ENCODE measurements at regions not wholly inside any gene's neighbourhood (a gene's known extent, or its start where the extent isn't known, plus 50 kb on each side); places are given as distances from the start of the nearest gene placed in this dataset.

DNA sequence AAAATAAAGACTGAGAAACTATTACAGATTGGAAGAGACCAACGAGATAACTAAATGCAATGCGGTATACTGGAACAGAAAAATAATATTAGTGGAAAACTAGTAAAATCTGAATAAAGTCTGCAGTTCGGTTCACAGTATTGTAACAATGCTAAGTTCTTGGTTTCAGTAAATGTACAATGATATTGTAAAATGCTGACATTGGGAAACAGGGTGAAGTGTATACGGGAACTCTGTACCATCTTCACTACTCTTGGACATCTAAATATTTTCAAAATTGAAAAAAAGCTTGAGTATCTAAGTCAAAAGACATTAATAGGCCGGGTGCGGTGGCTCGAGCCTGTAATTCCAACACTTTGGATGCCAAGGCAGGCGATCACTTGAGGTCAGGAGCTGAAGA, 120.9 kb upstream of the KCNMB2 start:
- ChIA-PET POLR2A (no interaction called here), CTCF (no interaction called here)
- peaks cover 0 to 30% of the 10 kb centered on the region in 2 donors for H3K27me3 Mint-ChIP-seq
- H3K27ac Mint-ChIP-seq = no peak overlapping the region
- no peaks in the 10 kb centered on the region for H3K4me1 ChIP-seq (ENCODE audit: insufficient read depth, low read length)
- no peak overlapping the region for H3K4me3 Mint-ChIP-seq
- H3K9me3 ChIP-seq (ENCODE audit: low read length) = no peaks in the 10 kb centered on the region
- H3K9me3 Mint-ChIP-seq = no peaks in the 10 kb centered on the region
- DNase-seq = no peak
- H3K27ac ChIP-seq (ENCODE audit: low read depth, low read length) = no peak overlapping the region
- no peaks in the 10 kb centered on the region for H3K27me3 ChIP-seq (ENCODE audit: insufficient read depth, low read length, poor library complexity, severe bottlenecking)
- no peaks in the 10 kb centered on the region for H3K36me3 Mint-ChIP-seq
- no peaks in the 10 kb centered on the region for H3K4me1 Mint-ChIP-seq
- no peak overlapping the region for H3K4me3 ChIP-seq (ENCODE audit: low read length)
- H3K36me3 ChIP-seq (ENCODE audit: insufficient read depth, low read length) = no peaks in the 10 kb centered on the region

DNA sequence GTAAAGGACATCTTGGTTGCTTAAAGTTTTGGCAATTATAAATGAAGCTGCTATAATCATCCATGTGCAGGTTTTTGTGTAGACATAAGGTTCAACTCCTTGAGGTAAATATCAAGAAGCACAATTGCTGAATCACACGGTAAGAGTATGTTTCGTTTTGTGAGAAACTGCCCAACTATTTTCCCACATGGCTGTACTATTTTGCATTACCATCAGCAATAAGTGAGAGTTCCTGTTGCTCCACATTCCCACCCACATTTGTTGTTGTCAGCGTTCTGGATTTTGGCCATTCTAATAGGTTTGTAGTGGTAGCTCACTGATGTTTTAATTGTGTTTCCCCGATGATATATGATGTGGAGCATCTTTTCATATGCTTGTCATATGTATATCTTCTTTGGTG, 118.5 kb upstream of the KCNMB2 start:
- POLR2A ChIA-PET = no interaction called here
- H3K27ac ChIP-seq (ENCODE audit: low read depth, low read length) = no peak overlapping the region
- no peaks in the 10 kb centered on the region for H3K27me3 ChIP-seq (ENCODE audit: insufficient read depth, low read length, poor library complexity, severe bottlenecking)
- no peaks in the 10 kb centered on the region for H3K9me3 ChIP-seq (ENCODE audit: low read length)
- no peaks in the 10 kb centered on the region for H3K4me1 ChIP-seq (ENCODE audit: insufficient read depth, low read length)
- H3K27ac Mint-ChIP-seq = no peak overlapping the region
- no peaks in the 10 kb centered on the region for H3K36me3 ChIP-seq (ENCODE audit: insufficient read depth, low read length)
- no peaks in the 10 kb centered on the region for H3K9me3 Mint-ChIP-seq
- H3K4me3 ChIP-seq (ENCODE audit: low read length) = no peak overlapping the region
- CTCF ChIA-PET = no interaction called here
- no peaks in the 10 kb centered on the region for H3K4me1 Mint-ChIP-seq
- no peak for DNase-seq
- H3K36me3 Mint-ChIP-seq = no peaks in the 10 kb centered on the region
- peaks cover 0 to 13% of the 10 kb centered on the region in 2 donors for H3K27me3 Mint-ChIP-seq
- H3K4me3 Mint-ChIP-seq = no peak overlapping the region

DNA sequence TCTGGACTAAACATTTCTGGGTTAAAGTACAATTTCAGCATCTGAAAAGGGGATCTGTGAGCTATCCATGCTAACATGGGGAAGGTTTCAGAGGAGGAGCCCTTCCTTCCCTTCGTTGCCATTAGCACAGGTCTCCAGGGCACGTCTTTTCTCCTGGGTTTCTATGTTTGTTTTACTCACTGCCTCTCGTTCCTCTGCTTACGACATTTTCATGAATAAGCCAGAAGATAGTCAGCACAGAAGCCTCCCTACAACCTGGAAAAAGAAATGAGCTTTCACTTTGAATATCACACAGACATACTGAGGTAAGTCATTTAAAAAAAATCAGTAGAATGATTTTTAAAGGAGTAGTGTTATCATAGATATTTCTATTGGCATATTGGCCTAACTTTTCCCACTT, 117.2 kb upstream of the KCNMB2 start:
- POLR2A ChIA-PET = no interaction called here
- no peak for DNase-seq
- no peak overlapping the region for H3K4me3 ChIP-seq (ENCODE audit: low read length)
- H3K9me3 ChIP-seq (ENCODE audit: low read length) = no peaks in the 10 kb centered on the region
- no peaks in the 10 kb centered on the region for H3K36me3 Mint-ChIP-seq
- no peaks in the 10 kb centered on the region for H3K4me1 ChIP-seq (ENCODE audit: insufficient read depth, low read length)
- no peak overlapping the region for H3K27ac ChIP-seq (ENCODE audit: low read depth, low read length)
- no peaks in the 10 kb centered on the region for H3K27me3 ChIP-seq (ENCODE audit: insufficient read depth, low read length, poor library complexity, severe bottlenecking)
- H3K4me3 Mint-ChIP-seq = no peak overlapping the region
- H3K27me3 Mint-ChIP-seq = no peaks in the 10 kb centered on the region
- no peaks in the 10 kb centered on the region for H3K4me1 Mint-ChIP-seq
- no peak overlapping the region for H3K27ac Mint-ChIP-seq
- CTCF ChIA-PET = no interaction called here
- no peaks in the 10 kb centered on the region for H3K36me3 ChIP-seq (ENCODE audit: insufficient read depth, low read length)
- no peaks in the 10 kb centered on the region for H3K9me3 Mint-ChIP-seq

DNA sequence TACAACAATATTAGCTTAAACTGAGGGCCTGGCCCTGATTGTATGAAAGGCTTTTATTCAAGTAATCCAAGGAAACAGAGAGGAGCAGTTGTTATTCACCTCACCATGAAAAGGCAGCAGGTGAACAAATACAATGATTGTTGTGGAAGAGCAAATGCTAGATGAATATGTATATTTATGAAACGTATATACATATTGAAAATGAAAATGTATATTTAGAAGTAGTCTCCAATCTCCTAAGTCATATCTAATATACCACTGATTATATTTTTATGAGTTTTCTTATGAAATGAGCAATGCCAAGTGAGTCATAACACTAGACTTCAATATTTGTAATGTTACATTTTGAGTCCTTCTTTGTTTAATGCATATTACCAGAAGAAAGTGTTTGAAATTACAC, 116.2 kb upstream of the KCNMB2 start:
- H3K36me3 Mint-ChIP-seq = no peaks in the 10 kb centered on the region
- no peaks in the 10 kb centered on the region for H3K9me3 ChIP-seq (ENCODE audit: low read length)
- H3K4me1 Mint-ChIP-seq = no peaks in the 10 kb centered on the region
- CTCF ChIA-PET = no interaction called here
- no peaks in the 10 kb centered on the region for H3K36me3 ChIP-seq (ENCODE audit: insufficient read depth, low read length)
- DNase-seq = no peak
- no peak overlapping the region for H3K4me3 ChIP-seq (ENCODE audit: low read length)
- no peak overlapping the region for H3K4me3 Mint-ChIP-seq
- no peaks in the 10 kb centered on the region for H3K4me1 ChIP-seq (ENCODE audit: insufficient read depth, low read length)
- POLR2A ChIA-PET = no interaction called here
- H3K27ac Mint-ChIP-seq = no peak overlapping the region
- H3K27ac ChIP-seq (ENCODE audit: low read depth, low read length) = no peak overlapping the region
- H3K27me3 Mint-ChIP-seq = no peaks in the 10 kb centered on the region
- no peaks in the 10 kb centered on the region for H3K27me3 ChIP-seq (ENCODE audit: insufficient read depth, low read length, poor library complexity, severe bottlenecking)
- H3K9me3 Mint-ChIP-seq = no peaks in the 10 kb centered on the region

DNA sequence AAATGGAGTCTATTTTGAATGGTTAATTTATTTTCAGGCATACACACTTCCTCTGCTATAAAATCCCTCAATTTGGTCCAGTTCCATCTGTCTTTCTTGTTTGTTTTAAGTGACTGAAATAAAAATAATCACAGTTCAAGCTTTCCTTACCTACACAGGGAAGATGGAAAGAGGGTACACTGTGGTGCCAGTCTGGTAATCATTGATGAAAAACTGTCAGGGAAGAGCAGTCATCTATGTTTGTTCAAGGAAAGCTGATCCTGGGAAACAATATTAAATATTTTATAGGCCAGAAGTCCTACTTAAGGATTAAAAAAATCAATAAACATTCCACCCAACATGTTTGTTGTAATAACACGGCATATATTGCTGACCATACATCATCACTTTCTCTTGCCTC, 115.2 kb upstream of the KCNMB2 start:
- no peak for DNase-seq
- no peaks in the 10 kb centered on the region for H3K4me1 ChIP-seq (ENCODE audit: insufficient read depth, low read length)
- Mint-ChIP-seq H3K4me1 (no peaks in the 10 kb centered on the region), H3K4me3 (no peak overlapping the region), H3K27me3 (no peaks in the 10 kb centered on the region), H3K9me3 (no peaks in the 10 kb centered on the region), H3K27ac (no peak overlapping the region), H3K36me3 (no peaks in the 10 kb centered on the region)
- no peak overlapping the region for H3K4me3 ChIP-seq (ENCODE audit: low read length)
- no peaks in the 10 kb centered on the region for H3K36me3 ChIP-seq (ENCODE audit: insufficient read depth, low read length)
- no peaks in the 10 kb centered on the region for H3K9me3 ChIP-seq (ENCODE audit: low read length)
- H3K27me3 ChIP-seq (ENCODE audit: insufficient read depth, low read length, poor library complexity, severe bottlenecking) = no peaks in the 10 kb centered on the region
- H3K27ac ChIP-seq (ENCODE audit: low read depth, low read length) = no peak overlapping the region
- CTCF ChIA-PET = no interaction called here
- POLR2A ChIA-PET = no interaction called here

DNA sequence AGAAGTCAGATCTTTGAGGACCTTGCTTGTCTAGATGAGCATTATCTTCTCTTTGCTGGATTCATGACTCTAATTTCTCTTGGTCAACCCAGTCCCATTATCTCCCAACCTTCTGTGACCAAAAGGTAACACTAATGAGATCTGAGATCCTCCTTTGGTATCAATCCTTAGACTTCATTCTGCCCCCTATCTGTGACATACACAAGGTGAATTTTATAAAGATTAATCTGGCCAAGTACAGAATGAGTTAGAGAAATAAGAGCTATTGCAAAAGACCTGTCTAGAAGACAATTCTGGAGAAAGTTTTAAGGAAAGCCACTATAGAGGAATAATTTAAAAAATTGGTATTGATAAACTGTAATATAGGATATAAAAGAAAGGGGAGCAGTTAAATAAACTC, 113.8 kb upstream of the KCNMB2 start:
- Mint-ChIP-seq H3K27me3 (peaks cover 2 to 12% of the 10 kb centered on the region in 2 donors), H3K27ac (no peak overlapping the region), H3K36me3 (no peaks in the 10 kb centered on the region), H3K9me3 (no peaks in the 10 kb centered on the region), H3K4me1 (no peaks in the 10 kb centered on the region), H3K4me3 (no peak overlapping the region)
- Histone ChIP-seq H3K27me3 (ENCODE audit: insufficient read depth, low read length, poor library complexity, severe bottlenecking) (no peaks in the 10 kb centered on the region), H3K36me3 (ENCODE audit: insufficient read depth, low read length) (no peaks in the 10 kb centered on the region), H3K27ac (ENCODE audit: low read depth, low read length) (no peak overlapping the region), H3K4me3 (ENCODE audit: low read length) (no peak overlapping the region), H3K9me3 (ENCODE audit: low read length) (no peaks in the 10 kb centered on the region), H3K4me1 (ENCODE audit: insufficient read depth, low read length) (no peaks in the 10 kb centered on the region)
- no peak for DNase-seq
- CTCF ChIA-PET = no interaction called here
- POLR2A ChIA-PET = no interaction called here

DNA sequence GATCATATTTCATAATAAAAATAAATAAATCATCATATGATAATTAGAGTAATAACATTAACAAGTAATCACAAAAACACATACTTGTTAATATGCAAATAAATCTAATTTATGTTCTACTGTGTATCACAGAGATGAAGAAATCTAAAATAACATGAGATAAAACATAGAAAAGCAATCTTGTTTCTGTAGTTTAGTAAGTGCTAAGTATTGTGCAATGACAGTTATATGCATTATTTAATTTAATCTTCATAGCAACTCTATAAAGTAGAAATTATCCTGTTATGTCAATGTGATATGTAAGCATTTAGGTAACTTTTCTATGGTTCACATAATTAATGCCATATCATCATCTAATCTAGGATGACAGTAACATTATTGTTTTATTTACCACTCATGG, 108.2 kb upstream of the KCNMB2 start:
- no peaks in the 10 kb centered on the region for H3K36me3 ChIP-seq (ENCODE audit: insufficient read depth, low read length)
- H3K4me1 Mint-ChIP-seq = no peaks in the 10 kb centered on the region
- no peaks in the 10 kb centered on the region for H3K4me1 ChIP-seq (ENCODE audit: insufficient read depth, low read length)
- no peaks in the 10 kb centered on the region for H3K36me3 Mint-ChIP-seq
- peaks cover 7 to 20% of the 10 kb centered on the region in 2 donors for H3K27me3 Mint-ChIP-seq
- ChIA-PET POLR2A (no interaction called here), CTCF (no interaction called here)
- H3K9me3 ChIP-seq (ENCODE audit: low read length) = no peaks in the 10 kb centered on the region
- no peak for DNase-seq
- H3K4me3 Mint-ChIP-seq = no peak overlapping the region
- H3K27ac ChIP-seq (ENCODE audit: low read depth, low read length) = no peak overlapping the region
- H3K27ac Mint-ChIP-seq = no peak overlapping the region
- H3K9me3 Mint-ChIP-seq = no peaks in the 10 kb centered on the region
- no peaks in the 10 kb centered on the region for H3K27me3 ChIP-seq (ENCODE audit: insufficient read depth, low read length, poor library complexity, severe bottlenecking)
- H3K4me3 ChIP-seq (ENCODE audit: low read length) = no peak overlapping the region

DNA sequence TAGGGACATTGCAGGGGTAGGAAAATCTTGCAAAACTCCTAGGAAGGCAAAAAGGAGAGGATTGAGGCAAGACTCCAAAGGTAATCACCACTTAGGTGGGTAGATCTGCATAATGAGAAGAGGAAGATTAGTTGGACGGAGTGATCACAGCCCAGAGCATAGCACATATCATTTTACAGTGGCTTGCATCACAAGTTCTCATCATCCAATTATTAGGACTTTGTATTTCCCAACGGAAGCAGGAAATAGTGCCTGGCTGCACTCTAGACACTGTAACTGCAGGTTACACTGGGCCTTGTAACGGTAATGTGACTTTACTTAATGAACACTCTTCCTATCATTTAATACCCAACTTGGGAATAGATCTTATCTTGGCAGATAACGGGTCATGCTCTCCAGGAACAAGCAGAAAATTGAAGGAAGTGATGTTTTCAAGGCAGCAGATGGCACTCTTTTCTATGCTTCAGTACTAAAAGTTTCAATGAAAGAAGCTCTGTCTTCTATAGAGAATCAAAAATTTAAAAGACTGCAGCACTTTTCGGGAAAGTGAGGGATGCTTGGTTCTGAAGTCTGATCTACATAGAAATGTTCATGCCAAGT, 101.9 kb upstream of the KCNMB2 start:
- no peaks in the 10 kb centered on the region for H3K9me3 ChIP-seq (ENCODE audit: low read length)
- H3K4me1 ChIP-seq (ENCODE audit: insufficient read depth, low read length) = no peaks in the 10 kb centered on the region
- H3K27me3 Mint-ChIP-seq = peaks cover 4% of the 10 kb centered on the region in 2 donors
- H3K4me3 ChIP-seq (ENCODE audit: low read length) = no peak overlapping the region
- no peaks in the 10 kb centered on the region for H3K36me3 Mint-ChIP-seq
- no peak overlapping the region for H3K27ac ChIP-seq (ENCODE audit: low read depth, low read length)
- no peaks in the 10 kb centered on the region for H3K36me3 ChIP-seq (ENCODE audit: insufficient read depth, low read length)
- H3K9me3 Mint-ChIP-seq = no peaks in the 10 kb centered on the region
- POLR2A ChIA-PET = no interaction called here
- H3K4me3 Mint-ChIP-seq = no peak overlapping the region
- no peaks in the 10 kb centered on the region for H3K4me1 Mint-ChIP-seq
- no peak overlapping the region for H3K27ac Mint-ChIP-seq
- no peaks in the 10 kb centered on the region for H3K27me3 ChIP-seq (ENCODE audit: insufficient read depth, low read length, poor library complexity, severe bottlenecking)
- no peak for DNase-seq
- CTCF ChIA-PET = no interaction called here

DNA sequence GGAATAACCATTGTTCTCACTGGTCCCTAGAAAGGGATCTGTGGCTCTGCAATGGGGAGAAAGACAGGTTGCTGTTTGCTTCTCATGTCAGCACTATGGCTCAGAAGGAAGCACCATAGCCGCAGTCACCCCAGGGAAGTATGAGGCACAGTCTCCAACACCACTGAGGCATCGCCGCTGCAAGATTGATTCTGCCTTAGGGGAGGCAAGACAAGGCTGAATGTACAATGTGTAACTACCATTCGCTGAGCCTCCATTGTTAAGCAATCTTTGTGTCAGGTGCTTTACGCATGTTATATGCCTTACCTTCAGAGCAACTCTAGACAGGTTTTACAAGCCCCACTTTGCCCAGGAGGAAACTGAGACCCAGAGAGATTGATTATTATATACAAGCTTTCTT, 100.7 kb upstream of the KCNMB2 start:
- no peaks in the 10 kb centered on the region for H3K9me3 Mint-ChIP-seq
- no peaks in the 10 kb centered on the region for H3K36me3 Mint-ChIP-seq
- peak overlapping the region in 1 of 8 donors; percentile 18 for H3K27ac Mint-ChIP-seq
- no peak overlapping the region for H3K4me3 ChIP-seq (ENCODE audit: low read length)
- H3K27ac ChIP-seq (ENCODE audit: low read depth, low read length) = no peak overlapping the region
- no peaks in the 10 kb centered on the region for H3K27me3 ChIP-seq (ENCODE audit: insufficient read depth, low read length, poor library complexity, severe bottlenecking)
- H3K27me3 Mint-ChIP-seq = peaks cover under 1 to 4% of the 10 kb centered on the region in 2 donors
- POLR2A ChIA-PET = no interaction called here
- DNase-seq = no peak
- no peaks in the 10 kb centered on the region for H3K36me3 ChIP-seq (ENCODE audit: insufficient read depth, low read length)
- CTCF ChIA-PET = interaction anchor here (1.1 kb wide), 1 partner anchor 11 kb away, joined by 5 read pairs; no protein-coding TSS in a partner anchor
- no peak overlapping the region for H3K4me3 Mint-ChIP-seq
- H3K4me1 Mint-ChIP-seq = no peaks in the 10 kb centered on the region
- H3K9me3 ChIP-seq (ENCODE audit: low read length) = no peaks in the 10 kb centered on the region
- no peaks in the 10 kb centered on the region for H3K4me1 ChIP-seq (ENCODE audit: insufficient read depth, low read length)

All from CD8-positive, alpha-beta memory T cell (primary cell).